Cardiac fibroblast (primary cell): ENCODE measurements at regions not wholly inside any gene's neighbourhood (a gene's known extent, or its start where the extent isn't known, plus 50 kb on each side); places are given as distances from the start of the nearest gene placed in this dataset.

Experiments used
- DNase-seq, 2 donors: peaks; one replicate each; pipeline versions ENCODE4 v3.0.0 to v3.0.0-alpha.2; 2010; ENCODE audit warnings: low read depth in 2 of 2
- H3K4me3 ChIP-seq, 2 donors: replicated peaks in 1 of 2; 1 replicate in 1 of 2; 2 replicates in 1 of 2; pipeline ENCODE4 v1.5.1; 2011; ENCODE audit warnings: low read depth in 2 of 2, low read length in 2 of 2, mild to moderate bottlenecking in 2 of 2, moderate library complexity in 1 of 2
- TF ChIP-seq, protein P1 (sequence below): IDR thresholded peaks from one replicate; pipeline ENCODE4 v1.5.1; 2011; ENCODE audit warnings: low read depth, mild to moderate bottlenecking, low read length, inconsistent platforms

DNA sequence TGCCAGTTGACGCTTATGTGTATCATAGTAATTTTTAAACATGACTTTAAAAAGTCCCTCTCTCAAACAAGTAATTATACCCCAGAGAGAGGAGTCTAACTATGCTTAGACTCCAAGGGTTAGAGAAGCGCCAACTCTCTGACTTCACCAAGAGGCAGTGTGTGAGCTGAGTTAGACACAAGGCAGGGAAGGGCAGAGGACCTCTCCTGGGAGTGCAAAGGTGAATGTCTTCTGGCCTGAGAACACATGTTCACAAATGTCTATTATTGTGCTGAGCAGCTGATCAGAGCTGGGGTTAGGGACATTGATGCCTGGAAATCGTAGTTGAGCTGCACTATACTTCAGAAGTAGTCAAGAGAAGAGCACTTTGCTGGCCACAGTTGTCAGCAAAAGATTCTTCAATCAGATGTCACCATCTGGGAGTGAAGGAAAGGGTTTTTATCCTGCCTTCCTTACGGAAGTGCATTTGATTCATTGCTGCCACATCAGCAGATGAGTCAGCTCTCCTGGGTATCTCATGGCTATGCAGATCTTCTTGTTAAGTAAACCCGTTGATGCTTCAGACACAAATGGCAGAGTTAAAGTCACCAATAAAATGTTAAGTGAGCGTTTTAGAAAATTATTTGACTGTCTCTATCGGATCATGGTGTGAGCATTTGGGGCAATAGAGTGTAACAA lies 283.2 kb upstream of the ARGLU1 start:
- TF ChIP-seq, protein P1, sequence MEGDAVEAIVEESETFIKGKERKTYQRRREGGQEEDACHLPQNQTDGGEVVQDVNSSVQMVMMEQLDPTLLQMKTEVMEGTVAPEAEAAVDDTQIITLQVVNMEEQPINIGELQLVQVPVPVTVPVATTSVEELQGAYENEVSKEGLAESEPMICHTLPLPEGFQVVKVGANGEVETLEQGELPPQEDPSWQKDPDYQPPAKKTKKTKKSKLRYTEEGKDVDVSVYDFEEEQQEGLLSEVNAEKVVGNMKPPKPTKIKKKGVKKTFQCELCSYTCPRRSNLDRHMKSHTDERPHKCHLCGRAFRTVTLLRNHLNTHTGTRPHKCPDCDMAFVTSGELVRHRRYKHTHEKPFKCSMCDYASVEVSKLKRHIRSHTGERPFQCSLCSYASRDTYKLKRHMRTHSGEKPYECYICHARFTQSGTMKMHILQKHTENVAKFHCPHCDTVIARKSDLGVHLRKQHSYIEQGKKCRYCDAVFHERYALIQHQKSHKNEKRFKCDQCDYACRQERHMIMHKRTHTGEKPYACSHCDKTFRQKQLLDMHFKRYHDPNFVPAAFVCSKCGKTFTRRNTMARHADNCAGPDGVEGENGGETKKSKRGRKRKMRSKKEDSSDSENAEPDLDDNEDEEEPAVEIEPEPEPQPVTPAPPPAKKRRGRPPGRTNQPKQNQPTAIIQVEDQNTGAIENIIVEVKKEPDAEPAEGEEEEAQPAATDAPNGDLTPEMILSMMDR: no peak
- DNase-seq: peak in 1 of 2 donors; percentile 1
- no peak overlapping the region for H3K4me3 ChIP-seq

GRCh38 chr13:106846571-106847448 lies 278.9 kb upstream of the ARGLU1 start:
- DNase-seq: no peak
- TF ChIP-seq, protein P1: no peak

DNA sequence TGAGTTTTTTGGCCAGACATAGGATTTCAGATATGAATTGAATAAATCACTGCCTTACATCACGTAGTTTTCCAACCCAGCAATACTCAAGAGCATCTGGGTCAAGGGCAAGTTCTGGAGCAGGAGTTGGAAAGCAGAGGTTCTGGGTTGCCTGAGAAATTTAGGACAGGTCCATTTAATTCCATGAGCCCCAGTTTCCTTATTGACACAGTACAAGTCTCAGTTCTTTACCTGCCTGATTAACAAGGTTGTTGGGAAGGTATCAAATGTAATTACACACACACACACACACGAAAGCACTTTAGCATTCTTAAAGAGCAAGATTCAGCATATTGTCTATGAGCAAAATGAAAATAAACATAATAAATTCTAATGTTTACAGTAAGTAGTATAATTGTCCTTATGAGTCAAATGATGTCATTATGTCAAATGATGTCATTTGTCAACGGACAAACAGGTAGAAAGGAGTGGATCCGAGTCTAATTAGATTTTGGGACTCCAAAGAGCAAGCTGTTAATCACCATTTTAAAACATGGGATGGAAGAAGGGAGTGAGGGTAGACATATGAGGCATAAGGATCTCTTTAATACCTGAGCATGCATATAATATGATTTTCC lies 268.4 kb upstream of the ARGLU1 start:
- no peak overlapping the region for H3K4me3 ChIP-seq
- TF ChIP-seq, protein P1: no peak
- no peak for DNase-seq

More at GRCh38 chr13:106846571-106847448, 278.9 kb upstream of the ARGLU1 start:
- no peak overlapping the region for H3K4me3 ChIP-seq

GRCh38 chr13:106835477-106835876 lies 267.5 kb upstream of the ARGLU1 start:
- TF ChIP-seq, protein P1: no peak
- no peak for DNase-seq

DNA sequence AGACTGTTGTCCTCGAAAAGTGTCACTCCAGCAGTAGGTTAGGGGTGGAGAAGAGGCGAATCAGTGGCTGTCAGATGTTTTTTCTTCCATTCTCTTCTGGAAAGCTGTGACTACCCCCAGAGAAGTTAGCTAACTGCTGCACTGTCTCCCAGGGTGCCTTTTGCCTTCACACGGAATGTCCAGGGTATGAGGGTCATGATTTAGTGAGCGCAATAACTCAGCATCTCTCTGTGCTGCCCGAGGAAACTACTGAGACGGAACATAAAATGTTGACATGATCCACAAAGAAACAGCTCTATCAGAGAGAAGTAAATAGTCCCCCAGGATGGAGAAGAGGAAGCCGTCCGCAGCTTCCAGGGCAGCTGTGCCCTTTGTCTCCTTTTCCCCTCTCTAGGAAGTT lies 254.0 kb upstream of the ARGLU1 start:
- no peak overlapping the region for H3K4me3 ChIP-seq
- TF ChIP-seq, protein P1: no peak

More at GRCh38 chr13:106835477-106835876, 267.5 kb upstream of the ARGLU1 start:
- H3K4me3 ChIP-seq: no peak overlapping the region

GRCh38 chr13:106819413-106820180 lies 251.7 kb upstream of the ARGLU1 start:
- DNase-seq: no peak
- H3K4me3 ChIP-seq: no peak overlapping the region
- TF ChIP-seq, protein P1: no peak

More for the DNA sequence above, 254.0 kb upstream of the ARGLU1 start:
- DNase-seq: no peak
